ENCODE measurements at regions not wholly inside any gene's neighbourhood (a gene's known extent, or its start where the extent isn't known, plus 50 kb on each side); places are given as distances from the start of the nearest gene placed in this dataset.

GRCh38 chr22:49108636-49109315 is 718.9 kb downstream of the BRD1 start:
- TF ChIP-seq CTCF (IDR thresholded peaks at IDR 0.05) (no peak), EZH2 (IDR thresholded peaks at IDR 0.05; ENCODE audit: borderline replicate concordance, insufficient read depth, low read depth, low read length, poor library complexity, severe bottlenecking) (no peak)
